Thyroid gland (tissue), 4 donors: ENCODE measurements at regions not wholly inside any gene's neighbourhood (a gene's known extent, or its start where the extent isn't known, plus 50 kb on each side); places are given as distances from the start of the nearest gene placed in this dataset.

ENCODE experiments used
- DNase-seq, 2 donors: peaks; one replicate each; pipeline ENCODE4 v3.0.0-alpha.2; 2019
- H3K27ac ChIP-seq, 3 donors: fragments of 200-600 bp; sonication (generic); 1 replicate in 2 of 3; 2 replicates in 1 of 3; pipeline ENCODE4 v1.5.1; 2016 to 2019; ENCODE audit warnings: mild to moderate bottlenecking in 1 of 3, moderate library complexity in 1 of 3
- H3K27me3 ChIP-seq: fragments of 200-600 bp; sonication (generic); one replicate; pipeline ENCODE4 v1.5.1; 2019
- H3K36me3 ChIP-seq, 2 donors: fragments of 200-600 bp; sonication (generic); one replicate each; pipeline ENCODE4 v1.5.1; 2016 to 2019
- H3K4me1 ChIP-seq, 2 donors: fragments of 200-600 bp; sonication (generic); one replicate each; pipeline ENCODE4 v1.5.1; 2017 to 2019
- H3K4me3 ChIP-seq, 3 donors: fragments of 200-600 bp; sonication (generic); replicated peaks in 1 of 3; 1 replicate in 2 of 3; 2 replicates in 1 of 3; pipeline ENCODE4 v1.5.1; 2016; ENCODE audit warnings: mild to moderate bottlenecking in 1 of 3
- H3K9me3 ChIP-seq: fragments of 200-600 bp; sonication (generic); one replicate; pipeline ENCODE4 v1.5.1; 2017
- POLR2A ChIP-seq, 2 donors: fragments of 450-650 bp; IDR thresholded peaks; one replicate each; pipeline ENCODE4 v1.6.1; 2017; ENCODE audit warnings: antibody characterized with exemption in 2 of 2, mild to moderate bottlenecking in 2 of 2, moderate library complexity in 1 of 2
- WGBS, 2 donors: methylation state at CpG; one replicate each; pipeline ENCODE4 v1.1.5; 2017; 5-methylcytosine and 5-hydroxymethylcytosine counted together
- intact Hi-C: fragments of 100-400 bp; cut with DNase I; formaldehyde crosslinking; loops from one replicate; pipeline ENCODE4 v1.15.1; 2023
- TF ChIP-seq, protein P1 (sequence below), 6 experiments: fragments of 200-600 bp in 3 of 6; fragments of 450-650 bp in 3 of 6; sonication (generic) in 3 of 6; IDR thresholded peaks; one replicate each; pipeline ENCODE4 v1.5.1; 2016 to 2019; ENCODE audit warnings: antibody characterized with exemption in 6 of 6, mild to moderate bottlenecking in 2 of 6, inconsistent platforms in 1 of 6, moderate library complexity in 1 of 6

- Histone ChIP-seq H3K9me3 (no peaks in the 10 kb centered on the region), H3K27me3 (no peaks in the 10 kb centered on the region), H3K4me1 (no peaks in the 10 kb centered on the region), H3K36me3 (no peaks in the 10 kb centered on the region), H3K4me3 (no peak overlapping the region), H3K27ac (no peak overlapping the region)
- 85 to 90% methylated on average over 5 of the region's 5 CpGs for WGBS, 2 donors
- DNase-seq = no peak
- intact Hi-C loops = no loop called here
- TF ChIP-seq, protein P1, sequence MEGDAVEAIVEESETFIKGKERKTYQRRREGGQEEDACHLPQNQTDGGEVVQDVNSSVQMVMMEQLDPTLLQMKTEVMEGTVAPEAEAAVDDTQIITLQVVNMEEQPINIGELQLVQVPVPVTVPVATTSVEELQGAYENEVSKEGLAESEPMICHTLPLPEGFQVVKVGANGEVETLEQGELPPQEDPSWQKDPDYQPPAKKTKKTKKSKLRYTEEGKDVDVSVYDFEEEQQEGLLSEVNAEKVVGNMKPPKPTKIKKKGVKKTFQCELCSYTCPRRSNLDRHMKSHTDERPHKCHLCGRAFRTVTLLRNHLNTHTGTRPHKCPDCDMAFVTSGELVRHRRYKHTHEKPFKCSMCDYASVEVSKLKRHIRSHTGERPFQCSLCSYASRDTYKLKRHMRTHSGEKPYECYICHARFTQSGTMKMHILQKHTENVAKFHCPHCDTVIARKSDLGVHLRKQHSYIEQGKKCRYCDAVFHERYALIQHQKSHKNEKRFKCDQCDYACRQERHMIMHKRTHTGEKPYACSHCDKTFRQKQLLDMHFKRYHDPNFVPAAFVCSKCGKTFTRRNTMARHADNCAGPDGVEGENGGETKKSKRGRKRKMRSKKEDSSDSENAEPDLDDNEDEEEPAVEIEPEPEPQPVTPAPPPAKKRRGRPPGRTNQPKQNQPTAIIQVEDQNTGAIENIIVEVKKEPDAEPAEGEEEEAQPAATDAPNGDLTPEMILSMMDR (IDR thresholded peaks at IDR 0.05) = no peak
- no peak for TF ChIP-seq POLR2A (IDR thresholded peaks at IDR 0.05)
Measured at GRCh38 chr5:39816156-39816845, 391.5 kb upstream of the DAB2 start.

DNA sequence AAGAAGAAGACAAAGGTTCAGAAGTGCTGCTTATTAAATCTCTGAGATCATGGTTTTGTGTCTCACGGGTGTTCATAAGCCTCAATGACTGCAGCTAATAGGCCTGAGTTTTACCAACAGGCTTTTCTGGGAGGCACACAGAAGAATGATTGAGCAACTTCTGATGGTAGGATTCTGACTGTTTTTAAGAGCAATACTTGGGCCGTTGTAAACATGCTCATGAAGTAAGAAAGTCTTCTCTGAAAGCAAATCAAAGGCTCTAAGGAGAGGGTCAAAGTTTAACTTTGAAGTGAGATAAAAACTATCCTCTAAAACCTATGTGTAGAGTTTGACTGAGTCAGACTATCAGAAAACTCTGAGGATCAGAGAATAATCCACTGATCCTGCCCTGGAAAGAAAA, 390.9 kb upstream of the DAB2 start:
- DNase-seq = no peak
- intact Hi-C loops = no loop called here
- Histone ChIP-seq H3K9me3 (no peaks in the 10 kb centered on the region), H3K4me3 (no peak overlapping the region), H3K27me3 (no peaks in the 10 kb centered on the region), H3K36me3 (no peaks in the 10 kb centered on the region), H3K27ac (no peak overlapping the region), H3K4me1 (no peaks in the 10 kb centered on the region)
- 45 to 50% methylated on average over 2 of the region's 2 CpGs for WGBS, 2 donors
- TF ChIP-seq, protein P1 (IDR thresholded peaks at IDR 0.05) = no peak
- no peak for TF ChIP-seq POLR2A (IDR thresholded peaks at IDR 0.05)

GRCh38 chr5:39811381-39811780, 386.6 kb upstream of the DAB2 start:
- Histone ChIP-seq H3K36me3 (no peaks in the 10 kb centered on the region), H3K9me3 (no peaks in the 10 kb centered on the region), H3K4me1 (no peaks in the 10 kb centered on the region), H3K27ac (no peak overlapping the region), H3K27me3 (no peaks in the 10 kb centered on the region), H3K4me3 (no peak overlapping the region)
- TF ChIP-seq, protein P1 (IDR thresholded peaks at IDR 0.05) = no peak
- no peak for TF ChIP-seq POLR2A (IDR thresholded peaks at IDR 0.05)
- no peak for DNase-seq
- intact Hi-C loops = no loop called here

- TF ChIP-seq, protein P1 (IDR thresholded peaks at IDR 0.05) = no peak
- TF ChIP-seq POLR2A (IDR thresholded peaks at IDR 0.05) = no peak
- Histone ChIP-seq H3K9me3 (no peaks in the 10 kb centered on the region), H3K36me3 (no peaks in the 10 kb centered on the region), H3K4me1 (no peaks in the 10 kb centered on the region), H3K4me3 (no peak overlapping the region), H3K27me3 (no peaks in the 10 kb centered on the region), H3K27ac (no peak overlapping the region)
- DNase-seq = no peak
- WGBS, 2 donors = 81 to 83% methylated on average over 6 of the region's 6 CpGs
- intact Hi-C loops = no loop called here
Measured at GRCh38 chr5:39808656-39809055, 383.9 kb upstream of the DAB2 start.

DNA sequence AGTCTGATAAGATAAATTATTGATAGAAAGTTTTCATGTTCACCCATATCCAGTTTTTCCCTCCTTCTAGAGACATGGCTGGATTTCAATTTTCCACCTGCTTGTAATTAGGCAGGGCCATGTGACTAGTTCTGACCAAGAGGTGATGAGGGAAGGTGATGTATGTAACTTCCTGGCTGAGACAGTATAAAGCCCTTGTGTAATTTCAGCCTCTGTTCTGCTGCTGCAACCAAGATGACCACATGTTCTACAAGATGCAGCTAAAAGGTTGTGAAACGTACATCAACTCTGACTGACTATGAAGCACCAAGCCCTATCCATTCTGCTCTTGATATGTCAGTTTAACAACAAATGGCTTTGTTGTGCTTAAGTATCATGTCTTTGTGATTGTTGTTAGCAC, 376.5 kb upstream of the DAB2 start:
- Histone ChIP-seq H3K9me3 (no peaks in the 10 kb centered on the region), H3K4me1 (peaks cover 19 to 22% of the 10 kb centered on the region in 2 donors), H3K27me3 (no peaks in the 10 kb centered on the region), H3K27ac (no peak overlapping the region), H3K4me3 (no peak overlapping the region), H3K36me3 (no peaks in the 10 kb centered on the region)
- 89 to 94% methylated on average over 1 of the region's 1 CpG for WGBS, 2 donors
- TF ChIP-seq, protein P1 (IDR thresholded peaks at IDR 0.05) = no peak
- no peak for TF ChIP-seq POLR2A (IDR thresholded peaks at IDR 0.05)
- intact Hi-C loops = no loop called here
- no peak for DNase-seq
